AG20443 (cell line): ENCODE measurements at regions not wholly inside any gene's neighbourhood (a gene's known extent, or its start where the extent isn't known, plus 50 kb on each side); places are given as distances from the start of the nearest gene placed in this dataset.

Experiments used
- DNase-seq: peaks from one replicate; pipeline ENCODE4 v3.0.0; 2012; ENCODE audit warnings: low spot score, mixed read lengths

DNA sequence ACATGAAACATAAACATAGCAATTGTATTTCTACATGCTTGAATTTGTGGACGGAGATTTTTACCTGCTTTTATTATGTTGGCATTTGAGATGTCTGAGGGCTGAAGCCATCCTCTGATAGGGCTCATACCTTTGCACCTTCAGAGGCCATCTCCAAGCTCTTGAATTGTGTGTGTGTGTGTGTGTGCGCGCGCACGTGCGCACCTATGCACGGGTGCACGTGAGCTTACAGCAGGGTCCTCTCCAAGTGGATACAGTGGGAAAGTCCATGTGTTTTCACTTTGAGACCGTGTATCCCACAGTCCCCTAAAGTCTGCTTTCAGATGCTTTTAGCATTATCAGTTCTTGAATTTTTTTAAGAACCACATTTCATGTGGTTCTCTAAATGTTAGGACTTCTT is 178.6 kb downstream of the RAB11FIP2 start:
- DNase-seq, result no peak

DNA sequence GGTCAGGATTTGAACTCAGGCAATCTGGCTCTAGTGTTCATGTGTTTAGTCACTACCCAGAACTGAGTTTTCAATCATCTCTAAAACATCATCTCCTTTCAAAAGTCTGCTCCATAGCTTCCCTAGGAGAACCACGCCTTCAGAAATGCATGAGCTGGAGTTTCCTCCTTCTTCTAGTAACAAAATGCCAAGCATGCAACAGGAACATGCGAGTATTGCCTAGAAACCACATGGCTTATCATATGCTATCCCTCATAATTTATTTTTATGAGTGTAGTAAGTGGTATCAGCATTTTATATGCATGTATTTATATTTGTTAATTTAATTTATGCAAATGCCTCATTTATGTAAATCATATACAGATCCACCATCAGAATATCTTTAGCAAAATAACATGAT is 170.9 kb downstream of the RAB11FIP2 start:
- DNase-seq, result no peak

DNA sequence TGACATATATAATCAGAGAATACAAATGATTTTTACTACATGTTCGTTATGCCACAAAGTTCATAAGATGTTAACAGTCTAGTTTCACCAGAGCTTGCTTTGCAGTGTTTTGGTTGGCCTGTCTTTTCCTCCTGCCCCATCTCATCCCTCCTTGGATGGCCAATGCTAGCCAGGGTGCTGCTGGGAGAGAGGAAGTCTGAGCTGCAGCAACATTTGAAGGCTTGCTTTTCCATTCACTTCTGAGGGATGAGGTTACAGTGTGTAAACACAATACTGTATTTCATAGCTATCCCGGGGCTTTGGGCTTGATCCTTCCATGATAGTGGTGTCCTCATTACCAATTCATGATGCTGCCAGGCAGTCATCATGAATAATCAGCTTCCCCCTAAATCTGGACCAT is 170.5 kb downstream of the RAB11FIP2 start:
- DNase-seq, result no peak

DNA sequence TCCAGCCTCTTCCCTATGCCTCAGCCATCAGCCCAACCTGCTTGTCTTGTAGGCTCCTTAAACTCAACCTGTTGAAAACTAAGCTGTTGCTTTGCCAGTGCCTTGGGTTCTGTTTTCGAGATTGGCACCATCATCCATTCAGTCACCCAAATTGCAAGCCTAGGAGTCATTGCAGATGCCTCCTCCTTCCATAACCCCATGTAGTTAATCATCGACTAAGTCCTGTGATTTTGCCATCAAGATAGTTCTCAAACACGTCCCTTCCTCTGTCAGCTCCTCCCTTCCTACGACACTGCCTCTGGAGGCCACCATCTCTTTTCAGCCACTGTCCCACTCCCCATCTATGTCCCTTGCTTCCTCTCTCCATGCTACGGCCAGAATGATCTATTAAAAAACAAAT is 168.1 kb downstream of the RAB11FIP2 start:
- no peak for DNase-seq

DNA sequence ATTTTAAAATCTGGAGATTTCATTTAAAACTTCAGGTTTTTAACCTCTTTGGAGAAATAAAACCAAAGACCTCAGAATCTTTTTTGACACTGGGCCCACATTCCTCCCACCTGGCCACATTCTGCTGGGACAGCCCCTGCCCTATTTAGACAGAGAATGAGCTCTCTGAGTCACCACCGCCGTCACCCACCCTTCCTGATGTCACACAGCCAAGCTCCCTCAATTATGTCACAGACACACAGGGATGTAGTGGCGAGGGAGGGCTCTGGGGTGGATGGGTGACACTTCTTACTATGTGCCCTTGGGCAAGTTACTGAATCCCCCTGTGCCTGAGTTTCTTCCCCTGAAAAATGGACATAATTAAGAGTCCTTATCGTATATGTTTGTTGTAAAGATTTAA is 162.6 kb downstream of the RAB11FIP2 start:
- DNase-seq, result no peak

DNA sequence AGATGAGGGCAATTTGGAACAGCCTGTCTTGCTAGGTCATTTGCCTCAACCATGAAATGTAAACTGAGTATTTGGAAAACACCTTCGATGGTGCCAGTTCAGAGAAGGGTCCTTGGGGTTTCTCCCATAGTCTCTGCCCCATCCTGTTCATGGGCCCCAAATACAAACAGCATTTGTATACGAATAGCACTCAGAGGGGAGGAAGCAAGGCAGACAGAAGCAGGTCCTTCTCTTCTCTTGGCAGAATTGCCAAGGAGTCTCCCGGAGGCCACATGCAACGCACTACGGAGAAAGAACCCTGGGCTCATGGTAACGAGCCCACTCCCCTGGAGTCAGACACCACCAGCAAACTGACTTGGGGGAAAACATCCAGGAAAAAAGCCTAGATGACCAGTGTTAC is 162.1 kb downstream of the RAB11FIP2 start:
- no peak for DNase-seq

DNA sequence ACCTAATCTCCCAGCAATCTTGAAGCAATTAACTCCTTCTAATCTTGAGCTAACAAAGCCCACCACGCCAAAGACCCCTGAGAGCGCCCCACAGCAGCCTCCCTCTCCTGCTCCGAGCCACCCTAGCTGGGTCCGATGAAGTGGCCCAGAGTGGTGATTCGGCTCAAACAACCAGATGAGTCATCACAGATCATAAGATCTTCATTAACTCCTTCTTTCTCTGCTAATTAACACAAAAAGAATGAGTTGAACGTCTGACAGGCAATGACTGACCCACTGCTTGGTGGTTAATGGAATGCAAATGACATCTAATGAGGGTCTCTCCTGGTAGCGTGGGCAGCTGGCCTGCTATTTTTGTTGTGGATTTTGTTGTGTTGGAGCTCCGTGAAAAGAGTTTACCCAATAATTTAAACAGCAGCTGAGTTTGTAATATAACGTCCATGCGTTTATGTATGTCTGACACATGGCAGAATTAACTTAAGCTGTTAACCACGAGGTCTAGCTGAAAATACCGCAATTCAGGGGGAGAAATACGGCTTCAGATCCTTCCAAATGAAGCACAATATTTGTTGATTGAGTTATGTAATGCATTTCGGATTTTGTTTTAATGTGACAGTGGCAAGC is 161.4 kb downstream of the RAB11FIP2 start:
- DNase-seq, result no peak

DNA sequence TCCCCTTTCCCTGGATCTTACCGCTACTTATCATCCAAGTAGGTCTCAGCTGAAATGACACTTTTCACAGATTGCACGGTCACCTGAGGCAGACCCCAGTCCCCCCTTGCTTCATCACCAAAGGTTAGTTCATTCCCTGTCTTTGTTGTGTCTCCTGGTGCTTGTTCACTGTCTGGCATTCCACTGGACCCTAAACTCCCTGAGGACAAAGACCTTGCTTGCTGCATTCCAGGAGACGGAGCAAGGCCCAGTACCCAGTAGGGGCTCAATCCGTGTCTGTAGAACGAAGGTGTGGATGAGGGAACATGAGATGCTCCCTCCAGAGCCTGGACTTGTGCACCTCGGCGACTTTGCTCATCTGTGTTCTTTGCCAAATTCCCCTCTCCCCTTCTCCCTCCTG is 160.0 kb downstream of the RAB11FIP2 start:
- DNase-seq, result no peak

DNA sequence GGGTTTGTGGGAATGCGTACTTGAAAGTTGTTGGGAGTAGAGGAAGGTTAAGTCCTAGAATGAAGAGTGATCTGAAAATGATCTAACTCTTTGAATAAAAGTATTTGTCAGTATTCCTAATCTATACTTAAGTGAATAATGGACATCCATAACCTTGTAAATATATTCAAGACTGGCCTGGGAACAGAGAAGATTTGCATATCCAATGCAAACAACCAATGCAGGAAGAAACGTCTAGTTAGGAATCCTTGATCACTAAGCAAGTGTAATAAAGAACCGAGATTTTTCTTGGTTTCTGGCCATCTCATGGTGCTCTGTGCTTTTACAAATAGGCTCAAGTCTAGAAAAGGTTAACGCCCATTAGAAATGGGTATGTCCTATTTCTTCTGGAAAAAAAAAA is 157.1 kb downstream of the RAB11FIP2 start:
- DNase-seq, result no peak

DNA sequence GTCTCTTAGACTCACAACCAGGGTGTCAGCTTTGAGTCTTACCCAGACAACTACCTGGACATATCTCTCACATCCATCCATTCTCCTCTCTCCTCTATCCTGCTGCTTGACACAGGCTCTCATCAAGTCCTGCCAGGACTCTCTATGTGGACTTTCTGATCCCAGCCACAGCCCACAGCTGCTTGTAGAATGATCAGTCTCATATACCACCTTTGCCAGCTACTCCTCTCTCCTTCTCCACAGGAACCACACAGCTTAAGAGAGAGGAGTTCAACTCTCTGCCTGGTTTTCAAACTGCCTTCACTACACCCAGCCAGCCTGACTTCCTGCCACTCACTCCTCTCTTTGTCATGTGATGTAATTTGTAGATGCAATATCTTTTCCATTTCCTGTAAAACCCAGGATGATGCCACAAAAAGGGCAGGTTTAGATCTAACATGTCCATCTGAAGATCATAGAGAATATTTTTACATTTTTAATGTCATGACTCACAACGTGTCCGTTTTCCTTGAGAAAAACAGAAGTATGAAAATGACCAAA is 154.0 kb downstream of the RAB11FIP2 start:
- DNase-seq, result no peak

DNA sequence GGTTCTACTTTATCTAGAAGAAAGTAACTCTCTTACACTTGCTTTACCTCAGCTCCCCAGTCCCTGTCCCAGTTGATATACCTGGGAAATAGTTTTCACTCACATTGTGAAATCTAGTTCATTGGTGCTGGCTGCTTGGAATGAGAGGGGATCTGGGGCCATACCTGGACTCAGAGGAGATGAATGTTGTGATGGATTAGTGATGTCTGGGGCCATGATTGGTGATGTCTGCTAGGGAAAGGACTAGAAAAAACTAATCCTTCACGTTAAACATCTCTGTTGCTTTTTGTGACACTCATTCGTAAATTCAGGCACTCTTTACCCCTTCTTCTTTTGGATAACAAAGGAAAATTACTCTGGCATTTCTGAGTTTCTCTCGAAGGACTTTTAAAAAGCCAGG is 152.4 kb downstream of the RAB11FIP2 start:
- DNase-seq, result no peak

DNA sequence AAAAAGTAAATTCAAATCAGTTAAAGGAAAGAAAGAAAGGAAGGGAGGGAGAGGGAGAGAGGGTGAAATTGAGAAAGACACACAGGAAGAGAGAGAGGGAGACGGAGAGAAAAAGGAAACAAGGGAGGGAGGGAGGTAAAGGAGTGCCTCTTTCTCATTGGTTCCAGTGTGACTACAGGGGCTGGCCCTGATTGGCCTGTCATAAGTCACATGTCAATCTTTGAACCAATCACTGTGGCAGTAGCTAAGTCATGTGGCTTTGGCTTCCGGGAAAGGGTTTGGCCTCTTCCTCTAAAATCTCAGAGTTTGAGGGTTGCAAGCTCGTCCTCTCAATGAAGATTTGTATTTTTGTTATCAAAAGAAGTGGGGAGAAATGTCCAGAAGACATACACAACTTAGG is 150.2 kb downstream of the RAB11FIP2 start:
- DNase-seq, result no peak

DNA sequence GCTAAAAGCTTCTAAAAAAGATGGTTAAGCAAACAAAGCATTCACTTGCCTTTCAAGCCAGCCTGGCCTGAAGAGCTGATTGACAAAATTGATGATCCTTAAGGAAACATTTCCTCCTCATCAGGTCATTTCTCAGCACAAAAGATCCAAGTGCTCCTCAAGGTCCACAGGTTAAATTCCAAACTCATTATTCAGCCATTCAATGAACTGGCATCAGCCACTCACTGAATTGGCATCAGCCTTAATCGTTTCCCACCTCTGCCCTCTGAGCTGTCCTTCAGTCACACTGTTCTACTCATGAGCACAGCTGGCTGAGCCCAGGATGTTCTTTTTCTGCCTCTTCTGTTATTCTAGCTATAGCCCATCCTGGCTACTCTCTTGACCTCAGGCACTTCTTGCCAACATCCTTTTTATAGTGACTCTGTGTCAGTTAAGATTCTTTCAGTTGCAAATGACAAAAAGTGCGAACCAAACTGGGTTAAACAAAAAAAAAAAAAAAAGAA is 147.5 kb downstream of the RAB11FIP2 start:
- DNase-seq, result no peak

DNA sequence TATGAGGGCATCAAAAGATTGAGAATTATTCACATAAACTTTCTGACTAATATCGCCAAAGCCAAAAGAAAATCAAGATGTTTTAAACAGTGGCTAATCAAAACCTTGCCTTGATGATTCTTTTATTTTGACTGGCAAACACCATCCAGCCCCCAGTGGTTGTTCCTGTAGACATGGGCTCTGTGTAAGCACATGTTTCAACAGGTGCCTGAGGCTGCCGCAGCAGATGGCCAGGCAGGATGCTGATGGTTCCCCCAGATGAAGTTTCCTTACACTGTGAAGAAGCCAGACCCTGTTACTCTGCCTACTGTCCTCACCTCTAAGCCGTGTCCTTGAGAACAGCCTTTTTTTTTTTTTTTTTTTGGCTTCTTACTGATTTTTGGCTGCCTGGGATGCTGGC is 146.5 kb downstream of the RAB11FIP2 start:
- no peak for DNase-seq

DNA sequence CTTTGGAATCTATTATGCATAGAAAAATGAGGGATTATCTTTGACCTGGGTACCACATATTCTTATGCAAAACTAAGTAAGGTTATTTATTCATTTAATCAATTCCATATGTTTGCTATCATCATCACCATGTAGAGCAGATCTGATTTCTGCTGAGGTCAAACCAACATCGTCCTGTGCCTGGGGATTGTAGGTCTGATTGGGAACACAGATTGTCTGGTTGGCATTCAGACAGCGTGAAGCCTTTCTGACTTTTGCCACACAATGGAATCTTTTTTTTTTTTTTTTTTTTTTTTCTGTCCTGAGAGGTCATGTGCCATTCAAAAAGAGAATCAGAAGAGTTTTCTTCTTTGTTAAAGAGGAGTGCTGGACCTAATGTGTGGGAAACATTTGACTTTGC is 142.9 kb downstream of the RAB11FIP2 start:
- DNase-seq, result no peak

DNA sequence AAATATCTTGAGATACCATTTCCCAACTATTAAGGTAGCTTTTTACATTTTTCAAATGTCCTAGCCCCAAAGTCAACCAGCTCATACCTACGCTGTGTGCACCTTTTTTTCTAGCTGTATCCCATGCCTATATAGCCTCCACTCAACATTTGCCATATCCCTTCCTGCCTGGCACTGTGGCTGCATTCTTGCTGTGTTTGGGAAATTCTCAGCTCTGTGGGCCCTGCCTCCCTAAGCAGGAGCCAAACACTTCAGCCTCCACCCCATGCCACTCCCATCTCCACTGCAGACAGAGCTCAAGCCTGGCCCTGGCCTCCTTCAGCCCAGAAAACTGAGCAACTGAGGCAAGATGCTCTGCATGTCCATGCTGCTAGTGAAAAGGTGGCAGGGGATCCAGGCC is 141.3 kb downstream of the RAB11FIP2 start:
- no peak for DNase-seq

DNA sequence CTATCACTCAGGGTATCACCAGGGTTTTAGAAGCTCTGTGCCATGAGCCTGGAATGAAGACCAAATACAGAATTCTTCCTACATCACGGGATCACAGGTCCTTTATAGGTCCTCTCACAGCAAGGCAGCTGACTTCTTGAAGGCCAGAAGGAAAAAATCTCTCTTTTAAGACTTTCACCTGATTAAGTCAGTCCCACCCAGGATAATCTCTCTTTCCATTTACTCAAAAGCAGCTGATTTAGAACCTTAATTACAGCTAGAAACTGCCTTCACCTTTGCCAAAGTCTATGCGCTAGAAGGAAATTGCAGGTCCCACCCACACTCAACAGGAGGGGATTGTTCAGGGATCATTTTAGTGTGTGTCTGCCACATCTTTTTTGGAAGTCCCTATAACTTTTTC is 135.1 kb downstream of the RAB11FIP2 start:
- no peak for DNase-seq

DNA sequence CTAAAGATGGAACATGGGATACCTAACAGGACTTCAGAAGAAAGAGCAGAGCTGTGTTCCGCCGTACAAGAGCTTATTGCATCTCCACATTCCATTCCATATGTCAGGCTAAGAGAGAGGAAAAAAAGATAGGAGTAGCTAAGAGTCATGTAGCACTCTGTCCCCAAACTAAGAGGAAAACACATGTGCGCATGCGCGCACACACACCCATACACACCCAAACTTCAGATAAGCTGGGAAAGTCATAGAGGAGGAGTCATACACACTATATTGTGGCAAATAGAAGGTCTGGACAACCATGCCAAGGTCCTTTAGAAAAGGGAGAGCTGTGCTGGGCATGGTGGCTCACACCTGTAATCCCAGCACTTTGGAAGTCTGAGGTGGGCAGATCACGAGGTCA is 132.4 kb downstream of the RAB11FIP2 start:
- no peak for DNase-seq

DNA sequence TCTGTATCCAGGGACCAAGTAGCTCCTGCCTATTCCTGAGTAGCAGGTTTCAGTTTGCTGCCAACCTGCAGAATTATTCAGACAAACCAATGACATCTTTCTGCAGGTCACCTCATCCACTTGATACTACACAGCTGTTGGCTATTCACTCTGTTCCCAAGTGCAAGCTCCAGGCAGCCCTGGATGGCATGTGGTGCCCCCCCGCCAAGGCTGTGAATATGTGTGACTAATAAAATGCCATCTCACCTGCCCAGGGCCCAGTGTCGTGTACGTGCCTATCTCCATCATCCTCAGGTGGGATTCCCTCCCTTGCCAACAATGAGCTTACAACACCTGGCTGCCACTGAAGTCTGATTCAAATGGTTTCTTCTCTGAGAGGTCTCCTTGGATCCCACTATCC is 125.8 kb downstream of the RAB11FIP2 start:
- no peak for DNase-seq

DNA sequence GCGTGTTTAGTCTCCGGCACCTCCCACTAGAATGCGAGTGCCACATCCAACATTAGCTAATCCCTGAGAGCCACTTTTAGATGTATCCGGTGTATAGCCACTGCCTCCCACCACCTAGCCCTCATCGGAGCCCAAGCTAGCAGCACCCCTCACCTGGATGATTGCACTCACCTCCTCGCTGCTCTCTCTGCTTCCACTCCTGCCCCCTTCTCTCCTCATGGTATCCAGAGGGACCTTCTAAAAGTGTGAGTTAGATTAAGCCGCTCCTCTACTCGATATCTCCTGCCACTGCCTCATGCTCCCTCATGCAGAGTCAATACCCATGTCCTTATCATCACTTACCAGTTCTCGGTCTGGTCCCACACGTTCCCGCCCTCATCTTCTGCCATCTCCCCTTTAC is 125.3 kb downstream of the RAB11FIP2 start:
- no peak for DNase-seq

DNA sequence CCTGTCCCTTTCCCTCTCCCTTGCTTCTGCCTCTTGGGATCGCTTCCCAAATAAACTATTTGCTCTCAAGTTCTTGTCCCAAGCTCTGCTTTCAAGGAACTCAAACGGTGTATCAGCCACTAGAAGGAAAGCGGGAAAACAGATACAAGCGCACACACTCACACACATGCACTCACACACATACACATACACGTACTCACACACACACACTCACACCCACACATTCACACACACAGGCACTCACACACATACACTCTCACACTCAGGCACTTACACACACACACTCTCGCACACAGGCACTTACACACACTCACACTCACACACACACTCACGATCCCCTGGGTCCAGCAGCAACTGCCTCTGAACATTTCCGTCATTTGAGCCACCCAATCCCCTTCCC is 121.9 kb downstream of the RAB11FIP2 start:
- DNase-seq, result no peak

DNA sequence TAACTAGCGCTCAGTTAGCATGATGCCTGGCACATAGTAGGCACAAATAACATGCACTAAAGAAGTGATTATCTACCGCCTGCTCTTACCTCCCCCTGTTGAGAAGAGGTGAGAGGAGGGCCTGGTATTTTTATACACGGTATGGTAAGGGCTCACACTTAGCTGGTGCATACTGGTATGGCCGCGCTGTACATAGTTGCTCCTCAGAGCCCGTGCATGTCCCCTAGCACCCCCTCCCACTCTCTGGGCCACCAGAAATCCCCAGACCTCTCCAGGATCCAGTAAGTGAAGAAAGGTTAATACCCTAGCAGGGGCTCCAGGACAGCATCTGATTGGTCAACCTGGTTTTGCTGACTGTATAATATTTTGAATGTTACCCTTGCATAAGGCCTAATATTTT is 121.4 kb downstream of the RAB11FIP2 start:
- DNase-seq, result no peak

DNA sequence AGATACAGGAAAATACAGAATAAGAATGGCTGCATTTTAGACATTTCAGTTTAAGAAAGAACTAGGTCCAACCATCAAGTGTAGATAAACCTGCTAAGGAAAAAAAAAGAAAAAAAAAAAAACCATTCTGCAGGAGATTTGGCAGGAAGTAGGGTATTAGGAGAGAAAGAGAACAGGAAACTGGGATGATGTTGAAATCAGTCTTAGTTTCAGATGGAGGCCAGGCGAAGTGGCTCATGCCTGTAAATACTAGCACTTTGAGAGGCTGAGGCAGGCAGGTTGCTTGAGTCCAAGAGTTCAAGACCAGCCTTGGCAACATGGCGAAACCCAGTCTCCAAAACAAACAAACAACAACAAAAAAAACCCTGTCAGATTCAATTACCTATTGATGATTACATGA is 120.2 kb downstream of the RAB11FIP2 start:
- DNase-seq, result no peak

DNA sequence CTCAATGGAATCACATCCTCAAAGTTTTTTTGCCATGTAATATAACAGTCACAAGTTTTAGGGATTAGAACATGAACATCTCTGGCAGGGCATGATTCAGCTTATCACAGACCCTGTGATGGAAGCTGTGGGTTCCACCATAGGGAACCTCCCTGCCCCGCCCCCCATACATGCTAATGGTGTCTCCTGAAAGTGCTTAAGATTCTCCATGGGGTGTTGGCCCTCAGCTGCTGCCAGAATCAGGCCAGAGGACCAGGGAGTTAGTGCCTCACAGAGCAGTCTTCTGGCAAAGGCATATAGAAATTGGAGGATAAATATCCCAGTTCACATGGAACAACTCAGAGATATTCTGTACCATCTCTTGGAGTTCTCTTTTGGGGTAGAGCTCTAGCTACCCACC is 119.4 kb downstream of the RAB11FIP2 start:
- no peak for DNase-seq
